GM18907 (cell line): ENCODE measurements at regions not wholly inside any gene's neighbourhood (a gene's known extent, or its start where the extent isn't known, plus 50 kb on each side); places are given as distances from the start of the nearest gene placed in this dataset.

Experiments
- ATAC-seq: cut with Tn5 transposase; IDR thresholded peaks from one replicate; pipeline ENCODE4 v1.9.1; 2021; ENCODE audit warnings: mild to moderate bottlenecking, moderate library complexity; ENCODE audit not compliant: unreplicated experiment

DNA sequence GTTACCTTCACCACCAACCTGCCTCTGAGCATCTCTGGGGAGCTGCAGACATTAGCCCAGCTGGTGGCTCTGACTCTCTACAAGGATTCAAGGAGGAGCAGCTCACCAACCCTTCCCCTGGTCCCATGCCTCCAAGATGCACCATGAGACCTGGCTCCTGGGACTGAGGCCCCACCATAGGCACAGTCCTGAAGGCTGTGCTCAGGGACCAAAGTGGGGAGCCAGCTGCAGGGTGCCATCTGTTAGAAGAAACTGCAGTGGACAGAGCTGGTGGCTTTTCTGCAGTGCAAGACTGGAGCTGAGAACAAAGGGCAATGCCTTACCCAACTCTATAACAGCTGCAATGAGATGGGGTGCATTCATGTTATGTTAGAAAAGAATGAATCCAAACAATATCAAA lies 581.6 kb downstream of the TCERG1L start:
- no peak for ATAC-seq

DNA sequence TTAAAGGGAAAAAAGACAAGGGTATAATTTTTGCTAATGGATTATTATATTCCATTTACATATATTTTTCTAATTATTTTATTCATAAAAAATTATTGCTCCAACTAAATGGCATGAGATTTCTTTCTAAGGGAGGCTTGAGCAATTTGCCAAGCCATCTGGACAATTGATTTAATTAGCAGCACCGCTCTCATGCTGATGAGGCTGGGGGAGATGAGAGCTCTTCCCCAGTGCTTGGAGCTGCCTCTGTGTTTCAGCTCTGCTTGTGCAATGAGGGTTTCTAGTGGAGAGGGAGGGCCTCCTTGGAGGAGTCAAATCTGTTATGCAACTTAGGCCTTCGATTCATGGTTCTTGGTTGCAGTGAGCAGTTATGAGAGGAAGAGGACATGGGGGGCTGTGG lies 574.3 kb downstream of the TCERG1L start:
- ATAC-seq: no peak

DNA sequence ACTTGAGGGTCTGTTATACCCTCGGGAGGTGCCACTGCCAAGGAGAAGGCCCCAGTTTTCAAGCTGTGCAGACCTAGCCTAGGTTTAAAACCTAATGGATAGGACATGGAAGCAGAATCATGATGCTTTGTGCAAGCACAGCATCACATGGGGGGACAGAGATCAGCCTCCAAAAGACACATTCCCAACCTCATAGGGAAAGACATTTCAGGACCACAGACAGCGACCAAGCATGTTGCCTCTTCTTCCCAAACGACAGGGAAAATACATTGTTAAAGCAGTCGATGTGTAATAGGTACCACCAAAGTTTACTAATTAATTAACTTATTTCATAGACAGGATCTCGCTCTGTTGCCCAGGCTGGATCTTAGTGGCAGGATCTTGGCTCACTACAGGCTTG lies 573.9 kb downstream of the TCERG1L start:
- no peak for ATAC-seq

DNA sequence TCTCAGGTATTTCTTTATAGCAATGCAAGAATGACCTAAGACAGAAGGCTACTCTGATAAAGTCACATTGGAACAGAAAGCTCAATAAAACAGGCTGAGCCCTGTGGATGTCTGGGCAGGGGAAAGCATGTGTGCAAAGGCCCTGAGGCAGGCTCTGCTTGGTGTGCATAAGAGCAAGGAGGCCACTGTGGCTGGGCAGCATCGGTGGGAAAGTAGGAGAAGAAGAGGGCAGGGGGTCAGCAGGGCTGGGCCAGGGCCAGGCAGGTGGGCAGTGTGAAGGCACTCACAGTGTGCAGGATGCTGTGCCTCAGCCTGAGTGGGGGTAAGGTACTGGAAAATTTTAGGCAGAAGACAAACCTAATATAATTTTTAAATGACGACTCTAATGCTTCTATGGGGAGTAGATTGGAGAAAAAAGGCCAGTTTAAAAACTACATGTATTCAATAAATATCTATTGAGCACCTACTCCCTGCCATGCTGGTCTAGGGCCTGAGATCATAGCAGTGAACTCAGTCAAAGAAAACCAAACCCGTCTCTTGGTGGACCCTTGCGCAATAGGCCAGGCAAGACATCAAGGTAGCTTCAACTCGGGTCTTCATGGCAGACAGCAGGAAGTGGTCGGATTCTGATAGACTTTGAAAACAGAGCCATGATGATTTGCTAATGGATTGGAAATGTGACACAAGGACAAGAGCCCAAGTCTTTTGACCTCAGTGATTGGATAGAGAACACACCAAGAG lies 572.3 kb downstream of the TCERG1L start:
- no peak for ATAC-seq

DNA sequence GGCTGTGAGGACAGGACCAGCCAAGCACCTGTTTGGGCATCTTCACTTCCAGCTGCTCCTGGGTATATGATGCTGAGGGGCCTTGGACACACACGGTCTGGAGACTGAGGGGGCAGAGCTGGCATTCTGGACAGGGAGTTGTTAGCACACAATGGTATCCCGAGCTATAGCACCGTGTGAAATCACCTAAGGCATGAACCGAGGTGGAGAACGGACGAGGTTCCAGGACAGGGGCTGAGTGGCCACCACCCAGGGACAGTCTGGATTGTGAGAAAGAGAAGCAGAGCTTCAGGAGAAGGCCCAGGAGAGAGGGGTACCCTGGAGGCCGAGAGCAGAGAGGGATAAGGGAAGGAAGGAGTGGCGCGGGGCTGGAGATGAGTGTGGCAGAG lies 571.8 kb downstream of the TCERG1L start:
- ATAC-seq: no peak

DNA sequence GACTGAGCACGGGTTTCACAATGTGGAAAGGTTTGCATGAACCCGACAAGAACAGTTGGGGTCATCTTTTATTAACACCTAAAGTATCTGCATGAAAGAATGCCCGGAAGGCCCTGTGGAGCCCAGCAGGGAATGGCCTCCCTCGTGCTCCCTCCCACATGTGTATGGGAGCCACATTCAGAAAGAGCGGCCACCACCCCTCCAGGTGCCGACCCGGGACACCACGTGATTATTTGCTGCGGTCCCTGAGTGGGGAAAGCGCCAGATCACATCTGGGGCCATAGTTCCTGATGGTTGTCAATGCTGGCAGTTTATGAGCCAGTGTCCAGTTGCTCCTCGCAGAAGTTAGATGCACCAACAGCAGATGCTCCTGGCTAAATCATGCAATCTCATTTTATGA lies 571.4 kb downstream of the TCERG1L start:
- no peak for ATAC-seq

DNA sequence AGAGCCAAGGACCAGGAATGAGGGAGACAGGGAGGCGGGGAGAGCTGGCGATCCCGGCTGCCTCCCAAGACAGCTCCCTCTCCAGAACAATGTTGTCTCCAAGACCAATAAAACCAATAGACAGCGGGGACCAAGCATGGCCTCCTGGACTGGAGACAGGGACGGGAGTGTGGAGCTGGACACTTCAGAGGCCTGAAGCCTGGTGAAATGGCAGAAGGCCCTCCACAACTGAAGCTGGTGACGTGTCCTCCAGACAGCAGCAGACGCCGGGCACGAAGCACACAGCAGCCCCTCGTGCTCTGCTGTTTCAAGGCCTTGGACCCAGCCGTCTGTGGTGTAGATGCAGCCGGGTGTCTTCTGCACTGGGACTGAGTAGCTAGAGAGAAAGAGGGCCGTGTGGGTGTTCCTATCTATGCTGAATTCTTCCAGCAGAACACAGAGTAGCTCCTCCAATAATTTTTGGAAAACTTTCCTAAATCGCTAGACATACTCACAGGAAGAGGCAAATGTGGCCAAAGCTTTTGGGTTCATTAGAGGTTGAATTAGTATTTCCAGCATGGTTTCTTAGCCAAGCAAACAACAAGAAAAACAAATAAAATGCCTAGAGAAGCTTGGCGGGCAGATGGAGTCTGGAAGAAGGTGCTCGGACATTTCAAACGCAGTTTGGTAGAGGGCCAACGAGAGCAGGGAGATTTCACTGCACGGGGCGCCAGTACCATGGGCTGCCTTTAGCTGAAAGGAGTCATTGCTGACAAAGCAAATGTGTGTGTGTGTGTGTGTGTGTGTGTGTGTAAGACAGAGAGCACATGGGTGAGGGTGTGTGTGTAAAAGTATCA lies 570.4 kb downstream of the TCERG1L start:
- no peak for ATAC-seq

DNA sequence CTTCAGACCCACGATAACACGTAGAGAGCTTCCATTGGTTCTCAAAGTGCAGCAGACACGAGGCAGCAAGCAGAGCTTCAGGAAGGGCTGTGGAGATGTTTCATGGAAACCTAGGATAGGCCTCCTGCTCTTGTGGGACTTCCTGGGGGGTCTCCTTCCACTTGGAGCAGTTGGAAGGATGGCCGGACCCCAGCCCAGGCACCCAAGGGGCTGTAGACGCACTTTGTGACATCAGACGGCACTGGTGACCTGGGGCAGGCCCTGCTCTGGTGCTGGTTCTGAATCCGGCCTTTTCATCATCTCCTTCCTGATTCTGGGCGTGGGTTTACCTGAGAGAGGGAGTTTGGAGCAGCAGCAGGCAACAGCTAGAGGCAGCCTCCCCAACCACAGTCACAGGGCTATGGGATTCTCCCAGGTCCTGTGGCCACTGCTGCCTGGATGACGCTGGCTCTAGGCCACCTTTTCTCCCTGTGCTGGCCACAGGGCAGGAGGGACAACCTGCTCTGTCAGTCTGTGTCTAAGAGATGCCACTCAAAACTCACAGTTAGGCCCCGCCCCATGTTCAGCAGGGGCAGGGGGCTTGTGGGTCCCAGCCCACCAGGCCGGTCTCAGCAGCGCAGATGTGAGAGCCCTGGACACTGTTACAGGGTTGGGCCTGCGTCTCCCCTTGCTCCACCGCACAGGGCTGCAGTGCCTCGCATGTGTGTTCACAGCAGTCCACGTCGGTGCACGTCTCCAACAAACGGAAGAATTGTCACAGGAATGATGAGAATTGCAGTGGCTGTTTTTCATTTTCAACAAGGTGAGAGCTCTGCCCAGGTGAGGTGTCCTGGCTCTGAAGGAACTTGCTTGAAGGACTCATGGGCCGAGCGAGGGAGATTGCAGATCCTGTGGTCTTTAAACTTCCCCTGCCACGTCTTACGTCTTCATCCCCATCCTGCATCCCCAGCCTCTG lies 569.3 kb downstream of the TCERG1L start:
- ATAC-seq: no peak

DNA sequence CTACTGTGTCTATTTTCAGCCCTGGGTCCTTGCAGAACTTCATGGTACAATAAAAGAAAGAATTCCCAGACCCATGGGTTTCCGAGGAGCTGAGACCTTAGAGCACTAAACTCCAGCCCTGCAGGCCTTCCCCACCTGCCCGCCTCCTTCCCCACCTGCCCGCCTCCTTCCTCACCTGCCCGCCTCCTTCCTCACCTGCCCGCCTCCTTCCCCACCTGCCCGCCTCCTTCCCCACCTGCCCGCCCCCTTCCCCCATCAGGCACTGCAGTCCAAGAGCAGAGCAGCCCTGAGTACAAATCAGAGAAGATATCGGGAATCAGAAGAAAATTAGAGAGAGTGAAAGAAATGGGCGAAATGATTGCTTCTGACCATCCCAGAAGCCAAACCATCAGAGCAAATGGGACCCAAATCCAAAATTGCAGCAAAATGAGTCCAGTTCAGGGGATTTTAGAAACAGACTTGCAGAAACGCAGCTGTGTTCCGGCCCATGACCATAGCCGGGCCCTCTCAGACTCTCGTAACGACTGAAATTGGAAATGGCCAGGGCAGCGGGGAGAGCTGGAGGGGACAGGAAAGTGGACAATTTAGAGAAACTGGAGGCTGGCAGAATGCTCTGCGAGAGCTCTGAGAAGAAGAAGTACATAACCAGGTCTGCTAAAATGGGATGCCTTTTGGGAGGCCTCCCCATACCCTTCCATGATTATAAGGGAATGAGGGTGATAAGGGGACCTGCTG lies 568.4 kb downstream of the TCERG1L start:
- ATAC-seq: no peak

DNA sequence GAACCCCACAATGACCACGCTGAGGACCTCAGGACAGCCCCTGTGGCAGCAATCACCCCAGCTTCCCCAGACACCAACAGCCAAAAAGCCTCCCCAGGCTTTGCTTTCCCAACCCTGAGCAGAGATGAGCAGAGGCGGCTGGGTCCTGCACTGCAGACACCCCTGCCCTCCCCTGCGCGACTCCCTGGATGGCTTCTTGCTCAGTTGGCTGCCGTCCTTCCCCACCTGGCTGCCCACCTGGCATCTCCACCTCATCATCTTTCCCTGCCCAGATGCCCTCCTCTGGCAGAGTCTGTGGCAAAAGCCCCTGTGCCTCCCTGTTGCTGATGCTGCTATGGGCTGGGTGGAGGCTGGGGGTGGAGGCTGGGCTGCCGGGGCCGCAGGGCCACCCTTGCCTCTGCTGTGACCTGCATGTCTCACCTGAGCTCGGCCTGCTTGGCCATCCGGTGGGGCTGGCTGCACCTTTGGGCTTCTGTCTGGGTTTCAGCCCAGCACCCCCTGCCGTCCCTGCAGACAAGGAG lies 567.7 kb downstream of the TCERG1L start:
- ATAC-seq: no peak

DNA sequence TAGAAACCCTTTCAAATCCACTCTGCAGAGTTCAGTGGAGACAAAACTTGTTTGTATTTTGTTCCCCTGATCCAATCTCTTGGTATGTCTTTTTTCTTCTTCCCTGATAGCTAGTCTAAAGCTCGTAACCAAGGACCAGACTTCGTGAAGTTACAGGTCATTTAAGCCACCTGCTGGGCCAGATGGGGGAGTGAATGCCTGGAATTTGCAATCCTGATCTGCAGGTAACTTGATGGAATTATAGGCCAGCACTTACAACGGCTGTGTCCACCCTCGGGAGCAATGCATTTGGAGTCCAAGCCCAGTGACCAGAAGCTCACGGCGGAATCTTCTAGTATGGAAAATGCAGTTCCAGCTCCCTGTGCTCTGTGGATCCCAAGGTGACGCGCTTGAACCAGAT lies 566.9 kb downstream of the TCERG1L start:
- ATAC-seq: no peak

DNA sequence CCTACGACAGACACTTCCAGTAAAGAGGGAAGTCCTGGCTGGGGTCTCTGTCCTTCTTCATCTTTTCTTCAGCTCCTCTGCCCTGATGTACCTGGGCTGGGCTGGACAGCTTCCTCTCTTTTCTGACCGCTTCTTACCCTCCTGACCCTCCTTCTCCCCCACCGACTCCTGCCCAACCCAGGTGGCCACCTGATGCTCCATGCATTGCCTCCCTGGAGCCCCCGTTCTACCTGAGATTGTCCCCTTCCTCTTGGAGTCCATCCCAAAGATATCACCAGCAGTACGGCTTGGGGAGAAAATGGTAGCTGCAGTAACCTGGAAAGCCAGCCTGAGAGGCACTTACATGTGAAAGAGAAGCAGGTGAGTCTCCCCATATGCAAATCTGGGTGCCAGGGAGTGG lies 566.3 kb downstream of the TCERG1L start:
- no peak for ATAC-seq

DNA sequence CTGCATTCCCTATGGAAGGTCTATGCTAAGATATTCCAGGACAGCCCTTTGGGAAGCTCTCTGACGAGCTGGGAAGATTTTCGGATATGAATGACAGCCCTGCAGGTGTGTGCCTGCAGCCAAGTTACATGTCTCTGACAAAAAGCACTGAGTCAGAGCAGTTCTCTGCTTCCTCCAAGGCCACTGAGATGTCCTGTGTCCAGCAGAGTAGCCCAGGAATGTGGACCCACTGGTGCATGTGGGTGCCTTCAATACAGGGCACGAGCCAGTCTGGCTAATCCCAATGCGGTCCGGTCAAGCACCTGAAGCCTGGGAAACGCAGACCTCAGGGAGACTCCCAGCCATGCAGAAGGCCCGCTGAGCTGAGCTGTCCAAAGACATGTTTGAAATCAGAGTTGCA lies 565.7 kb downstream of the TCERG1L start:
- no peak for ATAC-seq

DNA sequence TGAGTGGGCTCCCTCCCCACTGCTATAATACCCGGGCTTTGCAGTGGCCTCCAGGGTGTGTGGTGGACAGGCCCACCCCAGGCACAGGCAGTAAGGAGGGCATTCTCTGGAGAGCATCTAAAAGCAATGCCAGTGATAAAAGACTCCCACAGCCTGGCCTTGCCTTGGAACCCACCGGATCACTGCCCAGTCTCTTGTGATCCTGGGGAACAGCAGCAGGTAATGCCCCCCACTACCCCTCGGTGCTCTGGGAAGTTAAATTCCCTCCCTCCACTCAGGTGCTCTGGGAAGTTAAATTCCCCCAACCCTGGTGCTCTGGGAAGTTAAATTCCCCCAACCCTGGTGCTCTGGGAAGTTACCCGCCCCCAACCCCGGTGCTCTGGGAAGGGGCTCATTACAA lies 565.2 kb downstream of the TCERG1L start:
- no peak for ATAC-seq

DNA sequence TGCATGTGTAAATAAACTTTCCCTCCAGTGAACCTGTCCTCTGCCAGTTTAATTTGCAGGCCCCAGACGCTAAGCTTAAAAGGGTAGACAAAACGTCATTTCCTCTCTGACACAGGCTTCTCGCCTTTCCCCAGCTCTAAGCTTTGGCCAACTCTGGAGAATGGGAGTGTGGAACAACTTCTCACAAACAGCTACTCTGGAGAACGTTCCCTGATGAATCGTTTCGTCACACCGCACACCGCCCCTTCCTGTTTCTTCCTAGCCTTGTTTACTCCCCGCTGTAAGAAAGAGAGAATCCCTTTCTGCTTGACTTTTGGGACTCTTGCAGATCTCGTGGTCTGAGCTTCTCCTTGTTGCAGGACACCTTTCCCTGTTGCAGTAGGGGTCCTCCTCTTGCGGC lies 564.2 kb downstream of the TCERG1L start:
- no peak for ATAC-seq

DNA sequence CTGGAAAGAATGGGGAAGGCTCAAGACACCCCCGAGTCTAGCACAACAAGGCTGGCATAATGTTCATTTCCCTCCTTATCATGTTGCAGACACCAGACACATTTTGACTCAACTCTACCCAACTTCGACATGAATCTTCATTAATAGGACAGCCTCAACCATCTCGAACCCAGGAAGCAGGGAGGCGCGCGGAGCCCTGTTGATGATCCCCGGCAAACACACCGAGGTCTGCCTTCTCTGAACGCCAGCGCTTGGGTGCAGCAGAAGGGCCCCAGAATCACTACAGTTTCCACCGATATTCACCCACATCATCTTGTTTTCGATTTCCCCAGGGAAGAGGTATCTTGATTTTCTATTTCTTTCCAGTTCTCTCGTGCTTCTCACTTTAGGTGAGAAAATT lies 563.6 kb downstream of the TCERG1L start:
- ATAC-seq: no peak

DNA sequence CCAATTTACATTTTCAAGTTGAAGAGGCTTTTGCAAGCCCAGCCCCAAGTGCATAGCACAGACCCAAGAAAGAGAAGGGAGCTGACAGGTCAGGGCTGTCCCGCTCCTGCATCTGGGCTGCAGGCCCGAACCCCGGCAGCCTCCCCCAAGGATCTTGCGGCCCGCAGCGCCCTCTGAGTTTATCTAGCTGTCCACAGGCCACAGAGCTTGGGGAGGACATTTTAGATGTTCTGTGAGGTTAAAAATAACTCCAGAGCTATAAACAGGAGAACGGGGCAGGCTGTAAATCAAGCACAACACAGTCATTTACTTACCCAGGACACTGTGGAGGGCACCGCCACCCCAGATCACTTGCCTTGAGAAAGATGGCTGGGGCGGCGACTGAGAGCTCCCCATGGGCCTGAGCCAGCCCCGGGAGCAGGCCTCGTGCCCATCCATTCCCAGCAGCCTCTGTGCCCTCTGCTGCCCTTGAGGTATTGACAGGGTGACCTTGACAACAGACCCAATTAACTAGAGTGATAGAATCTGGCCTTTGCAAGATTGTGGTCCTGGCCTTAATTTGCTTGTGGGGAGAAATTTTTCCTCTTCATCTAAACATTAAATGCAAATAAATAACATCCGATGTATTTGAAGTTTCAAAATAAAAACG lies 563.0 kb downstream of the TCERG1L start:
- no peak for ATAC-seq

DNA sequence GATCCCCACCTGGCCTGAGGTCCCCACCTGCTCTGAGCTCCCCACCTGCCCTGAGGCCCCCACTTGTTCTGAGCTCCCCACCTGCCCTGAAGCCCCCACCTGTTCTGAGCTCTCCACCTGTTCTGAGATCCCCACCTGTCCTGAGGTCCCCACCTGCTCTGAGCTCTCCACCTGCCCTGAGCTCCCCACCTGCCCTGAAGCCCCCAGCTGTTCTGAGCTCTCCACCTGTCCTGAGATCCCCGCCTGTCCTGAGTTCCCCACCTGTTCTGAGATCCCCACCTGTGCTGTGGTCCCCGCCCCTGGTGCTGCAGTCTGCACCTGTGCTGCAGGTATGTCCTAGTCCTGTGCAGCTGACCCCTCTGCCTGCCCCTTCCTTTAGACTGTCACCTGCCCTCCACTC lies 561.6 kb downstream of the TCERG1L start:
- no peak for ATAC-seq

DNA sequence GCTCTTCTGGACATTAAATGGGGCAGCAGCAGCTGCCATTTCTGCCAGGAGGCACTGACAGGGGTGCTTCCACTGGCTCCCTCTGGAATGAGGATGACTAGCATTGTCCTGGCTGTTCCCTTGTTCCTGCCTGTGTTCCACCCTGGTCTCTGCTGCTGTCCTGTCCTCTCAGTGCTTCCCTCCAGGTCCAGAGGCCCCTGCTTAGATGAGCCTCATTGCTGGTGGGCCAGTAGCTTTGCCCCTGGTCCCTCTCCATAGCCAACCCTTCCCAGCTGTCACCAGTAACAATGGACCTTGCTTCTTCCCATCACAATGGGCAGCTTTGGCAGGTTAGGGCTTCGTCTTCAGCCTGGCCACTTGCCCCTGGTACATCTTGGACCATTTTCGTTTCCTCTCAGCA lies 561.1 kb downstream of the TCERG1L start:
- ATAC-seq: no peak
